Keratinocyte (primary cell): ENCODE measurements at regions not wholly inside any gene's neighbourhood (a gene's known extent, or its start where the extent isn't known, plus 50 kb on each side); places are given as distances from the start of the nearest gene placed in this dataset.

Source experiments
- EZH2 ChIP-seq: IDR thresholded peaks from one replicate; pipeline ENCODE4 v1.6.1; 2012; ENCODE audit warnings: inconsistent platforms, mild to moderate bottlenecking, low read length, moderate library complexity
- TF ChIP-seq, protein P1 (sequence below), 3 experiments: IDR thresholded peaks in 1 of 3; conservative IDR thresholded peaks in 1 of 3; optimal IDR thresholded peaks in 1 of 3; 2 replicates in 2 of 3; 3 replicates in 1 of 3; pipeline versions ENCODE3 to v1.5.1; 2011; ENCODE audit warnings: low read length in 3 of 3, mild to moderate bottlenecking in 3 of 3, moderate library complexity in 2 of 3, control low read depth in 1 of 3, inconsistent platforms in 1 of 3; ENCODE audit not compliant: insufficient read depth in 2 of 3; ENCODE audit errors: extremely low read depth in 1 of 3

GRCh38 chr18:40058811-40059570, 1896.0 kb upstream of the PIK3C3 start:
- TF ChIP-seq, protein P1, sequence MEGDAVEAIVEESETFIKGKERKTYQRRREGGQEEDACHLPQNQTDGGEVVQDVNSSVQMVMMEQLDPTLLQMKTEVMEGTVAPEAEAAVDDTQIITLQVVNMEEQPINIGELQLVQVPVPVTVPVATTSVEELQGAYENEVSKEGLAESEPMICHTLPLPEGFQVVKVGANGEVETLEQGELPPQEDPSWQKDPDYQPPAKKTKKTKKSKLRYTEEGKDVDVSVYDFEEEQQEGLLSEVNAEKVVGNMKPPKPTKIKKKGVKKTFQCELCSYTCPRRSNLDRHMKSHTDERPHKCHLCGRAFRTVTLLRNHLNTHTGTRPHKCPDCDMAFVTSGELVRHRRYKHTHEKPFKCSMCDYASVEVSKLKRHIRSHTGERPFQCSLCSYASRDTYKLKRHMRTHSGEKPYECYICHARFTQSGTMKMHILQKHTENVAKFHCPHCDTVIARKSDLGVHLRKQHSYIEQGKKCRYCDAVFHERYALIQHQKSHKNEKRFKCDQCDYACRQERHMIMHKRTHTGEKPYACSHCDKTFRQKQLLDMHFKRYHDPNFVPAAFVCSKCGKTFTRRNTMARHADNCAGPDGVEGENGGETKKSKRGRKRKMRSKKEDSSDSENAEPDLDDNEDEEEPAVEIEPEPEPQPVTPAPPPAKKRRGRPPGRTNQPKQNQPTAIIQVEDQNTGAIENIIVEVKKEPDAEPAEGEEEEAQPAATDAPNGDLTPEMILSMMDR (optimal IDR thresholded peaks at IDR 0.05 in 1 of 3, IDR thresholded peaks at IDR 0.05 in 1 of 3, conservative IDR thresholded peaks at IDR 0.05 in 1 of 3; ENCODE audit: extremely low read depth in 1 of 3, insufficient read depth in 2 of 3, low read length in 3 of 3), result no peak
- TF ChIP-seq EZH2, result no peak
